Fibroblast of villous mesenchyme (primary cell): ENCODE measurements at regions not wholly inside any gene's neighbourhood (a gene's known extent, or its start where the extent isn't known, plus 50 kb on each side); places are given as distances from the start of the nearest gene placed in this dataset.

Experiments
- DNase-seq: peaks from one replicate; pipeline ENCODE4 v3.0.0-alpha.2; 2010; ENCODE audit warnings: low read depth
- H3K4me3 ChIP-seq: 2 replicates; pipeline ENCODE4 v1.5.1; 2011; ENCODE audit warnings: low read depth, mild to moderate bottlenecking, low read length
- CTCF ChIP-seq: IDR thresholded peaks from 2 replicates; pipeline ENCODE4 v1.5.1; 2012; ENCODE audit warnings: low read depth, mild to moderate bottlenecking, low read length; ENCODE audit not compliant: insufficient read depth

- DNase-seq = no peak
- TF ChIP-seq CTCF = no peak
- H3K4me3 ChIP-seq = no peak overlapping the region
These were observed 96.9 kb upstream of the BTBD3 start for GRCh38 chr20:11820838-11821237.

DNA sequence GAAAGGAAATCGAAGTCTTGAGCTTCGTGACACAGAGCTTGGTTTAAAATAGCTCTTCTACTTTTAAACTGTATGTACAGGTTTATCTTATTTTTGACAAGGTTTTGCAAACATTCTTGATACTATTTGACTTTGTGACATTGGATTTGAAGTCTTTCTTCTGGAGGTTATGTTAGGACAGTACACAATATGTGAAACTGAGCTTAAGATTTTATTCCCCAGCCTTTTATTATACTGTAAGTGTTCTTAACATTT is 95.2 kb upstream of the BTBD3 start:
- no peak for TF ChIP-seq CTCF
- no peak for DNase-seq
- H3K4me3 ChIP-seq = no peak overlapping the region

GRCh38 chr20:11826334-11826733 is 91.4 kb upstream of the BTBD3 start:
- no peak for DNase-seq
- TF ChIP-seq CTCF = no peak
- no peak overlapping the region for H3K4me3 ChIP-seq

GRCh38 chr20:11832397-11832796 is 85.3 kb upstream of the BTBD3 start:
- DNase-seq = no peak
- TF ChIP-seq CTCF = no peak

GRCh38 chr20:11832851-11833250 is 84.8 kb upstream of the BTBD3 start:
- H3K4me3 ChIP-seq = no peak overlapping the region
- TF ChIP-seq CTCF = no peak
- DNase-seq = no peak

More at GRCh38 chr20:11832397-11832796, 85.3 kb upstream of the BTBD3 start:
- H3K4me3 ChIP-seq = no peak overlapping the region

DNA sequence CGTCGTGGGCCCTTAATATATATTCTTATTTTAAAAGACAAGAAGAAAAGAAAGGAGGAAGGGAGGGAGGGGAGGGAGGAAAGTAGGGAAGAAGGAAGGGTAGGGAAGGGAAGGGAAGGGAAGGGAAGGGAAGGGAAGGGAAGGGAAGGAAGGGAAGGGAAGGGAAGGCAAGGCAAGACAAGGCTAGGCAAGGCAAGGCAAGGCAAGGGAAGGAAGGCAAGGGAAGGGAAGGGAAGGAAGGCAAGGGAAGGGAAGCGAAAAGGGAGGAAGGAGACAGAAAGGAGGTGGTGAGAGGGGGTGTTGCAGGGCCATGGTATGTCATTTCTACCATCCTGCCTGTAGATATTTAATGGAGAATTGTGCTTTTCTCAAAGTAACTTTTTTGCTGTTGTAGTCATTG is 83.9 kb upstream of the BTBD3 start:
- no peak for TF ChIP-seq CTCF
- H3K4me3 ChIP-seq = no peak overlapping the region
- no peak for DNase-seq

DNA sequence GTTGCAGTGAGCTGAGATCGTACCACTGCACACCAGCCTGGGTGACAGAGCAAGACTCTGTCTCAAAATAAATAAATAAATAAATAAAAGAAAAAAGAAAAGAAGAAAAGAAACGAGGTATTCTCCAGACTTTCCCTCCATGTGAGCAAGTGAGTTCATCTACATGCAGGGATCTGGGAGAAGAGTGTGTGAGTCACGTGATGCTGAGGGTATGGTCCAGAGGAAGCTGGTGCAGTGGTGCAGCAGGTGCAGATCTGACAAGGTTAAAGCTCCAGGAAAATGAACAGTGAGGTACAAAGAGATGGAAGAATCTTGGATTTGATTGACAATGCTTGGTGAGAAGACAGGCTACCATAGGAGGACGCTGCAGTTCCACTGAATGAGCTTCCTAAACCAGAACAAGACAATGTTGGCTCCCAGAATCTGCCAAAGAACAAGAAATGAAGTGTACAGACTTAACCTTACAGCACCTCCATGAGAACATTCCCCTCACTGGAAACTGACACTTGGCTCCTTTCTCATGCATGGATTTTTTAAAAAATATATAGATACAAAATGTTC is 79.5 kb upstream of the BTBD3 start:
- DNase-seq = no peak
- no peak for TF ChIP-seq CTCF
- H3K4me3 ChIP-seq = no peak overlapping the region
